HCT116 (cell line): ENCODE measurements at regions not wholly inside any gene's neighbourhood (a gene's known extent, or its start where the extent isn't known, plus 50 kb on each side); places are given as distances from the start of the nearest gene placed in this dataset.

Source experiments
- CEBPB ChIP-seq: IDR thresholded peaks from 2 replicates; pipeline ENCODE4 v1.6.1; 2012; ENCODE audit warnings: low read depth
- CTCF ChIP-seq, 3 experiments: fragments of 200-600 bp in 1 of 3; sonication (generic) in 1 of 3; IDR thresholded peaks in 2 of 3; conservative IDR thresholded peaks in 1 of 3; 2 replicates each; pipeline ENCODE4 v1.5.1; 2012 to 2017; ENCODE audit warnings: low read depth in 2 of 3, low read length in 2 of 3, antibody characterized with exemption in 1 of 3, borderline replicate concordance in 1 of 3, control low read depth in 1 of 3, mild to moderate bottlenecking in 1 of 3, mixed read lengths in 1 of 3, mixed run types in 1 of 3, moderate library complexity in 1 of 3; ENCODE audit not compliant: insufficient read depth in 1 of 3
- EZH2 ChIP-seq: fragments of 200-600 bp; sonication (generic); IDR thresholded peaks from 2 replicates; pipeline ENCODE4 v1.6.1; 2017; ENCODE audit warnings: antibody characterized with exemption, mixed run types
- ZFX ChIP-seq: fragments of 450-650 bp; IDR thresholded peaks from 2 replicates; pipeline ENCODE4 v1.6.1; 2017

- TF ChIP-seq EZH2 (no peak), ZFX (no peak), CEBPB (no peak), CTCF (IDR thresholded peaks at IDR 0.05 in 2 of 3, conservative IDR thresholded peaks at IDR 0.05 in 1 of 3; ENCODE audit: borderline replicate concordance in 1 of 3, insufficient read depth in 1 of 3, low read depth in 2 of 3, low read length in 2 of 3) (no peak)
Measured at GRCh38 chr5:28156981-28157380, 1118.6 kb upstream of the CDH9 start.
